NCI-H1694 (cell line): ENCODE measurements at regions not wholly inside any gene's neighbourhood (a gene's known extent, or its start where the extent isn't known, plus 50 kb on each side); places are given as distances from the start of the nearest gene placed in this dataset.

Source experiments
- DNase-seq: peaks from one replicate; lab custom pipeline; 2025; lab: John Stamatoyannopoulos, UW

DNA sequence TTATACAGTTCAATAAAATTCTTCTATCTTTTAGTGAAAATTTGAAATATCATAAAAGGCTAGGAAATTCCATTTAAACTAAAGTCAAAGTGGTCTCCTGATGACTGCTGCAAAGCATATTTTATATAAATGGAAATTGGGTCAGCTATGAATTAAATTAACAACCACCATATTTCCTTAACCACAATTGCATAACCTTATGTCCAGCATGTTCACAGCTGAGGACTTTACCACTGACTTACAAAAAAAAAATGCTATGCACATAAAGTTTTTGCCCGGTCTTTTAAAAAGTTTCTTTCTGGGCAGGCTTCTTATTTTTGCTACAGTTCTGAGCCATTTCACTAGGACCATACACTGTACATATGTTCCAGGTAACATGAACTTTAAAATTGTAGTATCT, 208.6 kb upstream of the RGMB start:
- DNase-seq: no peak

DNA sequence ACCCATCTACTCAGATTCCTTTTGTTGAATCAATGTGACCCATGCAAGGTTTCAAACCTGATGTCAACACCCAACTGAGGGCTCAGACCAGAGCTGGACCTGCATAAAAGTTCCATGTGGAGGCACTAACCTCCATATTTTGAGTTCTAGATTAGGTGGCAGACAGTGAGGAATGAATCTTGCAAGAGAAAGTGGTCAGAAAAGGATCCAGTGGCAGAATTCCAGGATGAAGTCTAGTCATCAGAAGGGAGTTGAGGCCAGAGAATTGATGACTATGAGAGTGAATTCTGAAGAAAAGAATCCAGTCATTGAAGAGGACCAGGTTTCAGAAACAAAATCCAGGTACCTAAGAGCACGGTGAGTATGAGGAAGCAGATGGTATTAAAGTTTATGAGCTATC, 205.1 kb upstream of the RGMB start:
- DNase-seq: no peak

DNA sequence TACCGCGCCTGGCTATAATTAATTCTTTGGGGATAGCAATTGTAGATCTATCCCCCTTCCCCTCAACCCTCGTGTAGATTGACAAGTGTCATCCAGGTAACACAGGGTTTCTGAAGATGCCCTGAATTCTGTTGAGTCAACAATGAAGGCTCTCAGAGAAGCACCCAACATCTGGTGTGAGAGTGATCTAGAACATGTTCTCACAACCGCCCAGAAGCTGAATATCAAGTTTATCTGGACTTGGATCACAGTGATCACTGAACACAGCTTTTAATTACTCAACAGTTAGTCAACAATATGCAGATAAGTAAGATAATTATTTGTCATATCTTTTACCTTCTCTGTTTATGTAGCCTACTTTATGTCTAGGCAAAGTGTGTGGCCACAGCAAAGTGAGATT, 204.2 kb upstream of the RGMB start:
- no peak for DNase-seq

DNA sequence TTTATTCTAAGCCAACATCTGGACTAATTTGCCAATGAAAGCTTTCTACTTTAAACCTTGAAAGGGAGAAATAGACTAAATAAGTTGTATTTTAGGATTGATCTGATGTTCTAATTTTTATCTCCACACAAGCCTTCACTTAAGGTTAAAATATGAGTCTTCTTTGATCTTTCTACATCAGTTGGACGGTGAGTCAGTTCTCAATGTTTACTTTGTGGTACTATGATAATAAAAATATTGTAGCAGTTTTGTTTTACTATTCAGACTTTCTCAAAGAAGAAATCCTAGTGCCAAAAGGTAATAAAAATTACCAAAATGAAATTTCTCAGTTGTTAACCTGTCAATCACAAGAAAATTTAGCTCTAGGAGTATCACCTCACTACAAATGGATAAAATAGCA, 203.5 kb upstream of the RGMB start:
- no peak for DNase-seq

DNA sequence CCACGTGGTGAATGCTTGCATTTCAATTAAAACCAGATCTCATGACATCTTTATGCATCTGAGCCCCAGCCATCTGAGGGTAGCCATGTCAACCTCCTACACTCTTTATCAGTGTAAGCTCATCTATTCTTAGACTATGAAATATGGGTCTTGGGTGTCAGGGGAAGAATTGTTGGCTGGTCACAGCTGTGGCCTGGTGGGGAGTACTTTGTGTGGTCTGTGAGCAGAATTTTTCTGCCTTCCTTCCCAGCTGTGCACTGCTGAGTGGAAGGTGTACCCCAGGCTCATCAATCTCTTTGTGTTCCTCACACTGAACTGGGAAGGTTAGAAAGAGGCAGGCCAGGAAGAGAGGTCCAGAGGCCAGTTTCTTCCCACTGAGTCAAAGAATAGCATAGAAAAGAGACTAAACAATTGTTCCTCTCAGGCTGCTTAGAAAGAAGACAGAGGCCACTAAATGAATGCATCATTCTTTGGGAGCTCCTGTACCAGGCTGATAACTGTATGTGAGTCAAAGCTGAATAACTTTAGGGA, 202.7 kb upstream of the RGMB start:
- DNase-seq: no peak

DNA sequence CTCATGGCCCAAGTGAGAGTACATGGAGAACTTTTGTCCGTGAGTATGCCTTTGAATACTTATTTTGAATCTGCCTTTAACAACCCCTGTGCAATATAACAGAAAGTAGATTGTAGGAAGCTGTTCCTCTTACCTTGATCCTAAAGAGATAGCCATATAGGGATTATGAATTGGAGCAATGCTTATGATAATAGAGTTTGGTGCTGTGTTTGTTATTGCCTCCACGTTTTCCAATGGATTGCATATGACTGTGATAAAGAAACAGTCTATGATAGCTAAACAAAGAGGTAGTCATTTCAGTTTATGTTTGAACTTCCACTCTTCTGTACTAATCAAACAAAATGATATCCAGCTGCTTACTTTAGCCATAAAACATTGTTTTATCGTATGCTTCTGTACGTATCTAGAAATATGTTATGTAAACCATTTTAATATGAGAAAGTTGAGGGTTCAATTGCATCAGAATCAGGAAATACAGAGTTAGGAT, 199.6 kb upstream of the RGMB start:
- DNase-seq: no peak

DNA sequence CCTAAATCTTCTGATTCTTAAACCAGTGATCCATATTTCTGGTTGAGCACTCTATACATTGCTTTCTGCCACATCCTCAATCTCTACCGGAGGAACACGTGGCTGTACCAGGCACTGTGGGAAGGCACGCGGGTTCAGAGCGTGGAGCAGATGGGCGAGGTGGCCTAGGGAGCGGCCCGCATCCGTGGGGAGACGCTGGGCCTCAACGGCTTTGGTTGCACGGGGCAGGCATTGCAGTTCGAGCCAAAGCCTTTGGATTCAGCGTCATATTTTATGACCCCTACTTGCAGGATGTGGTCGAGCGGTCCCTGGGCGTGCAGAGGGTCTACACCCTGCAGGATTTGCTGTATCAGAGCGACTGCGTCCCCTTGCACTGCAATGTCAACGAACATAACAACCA, 197.2 kb upstream of the RGMB start:
- no peak for DNase-seq

DNA sequence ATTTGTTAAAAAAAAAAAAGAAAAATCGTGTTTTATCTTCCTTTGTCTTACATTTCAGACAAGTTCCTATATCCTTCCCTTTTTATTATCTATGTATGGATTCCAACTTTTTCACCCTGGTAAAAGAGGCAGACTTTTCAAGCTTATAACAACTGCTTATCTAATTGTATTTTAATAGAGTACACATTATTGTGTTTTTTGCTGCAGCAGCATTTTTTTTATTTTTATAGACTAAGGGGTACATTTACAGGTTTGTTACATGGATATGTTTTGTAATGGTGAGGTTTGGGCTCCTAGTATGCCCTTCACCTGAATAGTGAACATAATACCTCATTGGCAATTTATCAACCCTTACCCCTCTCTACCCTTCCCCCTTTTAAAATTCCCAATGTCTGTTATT, 195.0 kb upstream of the RGMB start:
- no peak for DNase-seq

DNA sequence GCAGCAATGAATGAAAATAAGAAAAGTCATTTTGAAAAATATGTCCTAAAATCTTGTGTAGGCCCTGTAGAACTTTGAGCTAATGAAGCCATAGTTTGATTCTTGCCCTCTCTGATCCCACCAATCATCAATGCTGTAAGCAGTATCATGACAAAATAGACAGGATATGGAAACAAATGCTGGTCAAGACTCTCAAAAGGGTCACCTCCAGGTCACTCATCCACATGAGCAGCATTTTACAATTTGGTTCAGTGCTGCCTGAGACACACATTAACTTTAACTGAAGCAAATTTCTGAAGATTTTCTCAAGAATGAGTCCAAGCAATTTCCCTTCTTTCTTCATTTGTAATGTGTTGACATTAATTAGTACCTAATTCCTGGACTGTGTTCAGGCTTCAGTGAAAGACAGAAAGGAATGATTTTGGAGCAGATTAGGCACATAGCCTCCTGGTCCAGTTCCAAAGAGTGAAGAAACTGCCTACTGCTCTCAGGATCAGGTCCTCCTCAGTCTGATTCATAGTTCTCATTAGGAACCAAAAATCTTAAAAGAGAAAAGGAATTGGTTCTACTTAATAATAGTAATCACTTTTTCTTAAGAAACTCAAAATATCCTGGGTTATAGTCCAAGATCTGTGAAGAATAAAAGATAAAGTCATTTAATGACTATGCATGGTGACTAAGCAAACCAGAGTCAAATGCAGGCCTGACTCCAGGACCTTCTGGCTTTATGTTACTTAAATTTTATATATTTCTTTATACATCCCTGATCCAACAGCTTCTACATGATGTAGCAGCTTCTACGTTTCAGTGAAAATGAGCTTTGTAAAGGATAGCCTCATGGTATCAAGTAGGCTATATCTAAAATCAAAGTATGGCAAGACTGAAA, 192.1 kb upstream of the RGMB start:
- DNase-seq: no peak

DNA sequence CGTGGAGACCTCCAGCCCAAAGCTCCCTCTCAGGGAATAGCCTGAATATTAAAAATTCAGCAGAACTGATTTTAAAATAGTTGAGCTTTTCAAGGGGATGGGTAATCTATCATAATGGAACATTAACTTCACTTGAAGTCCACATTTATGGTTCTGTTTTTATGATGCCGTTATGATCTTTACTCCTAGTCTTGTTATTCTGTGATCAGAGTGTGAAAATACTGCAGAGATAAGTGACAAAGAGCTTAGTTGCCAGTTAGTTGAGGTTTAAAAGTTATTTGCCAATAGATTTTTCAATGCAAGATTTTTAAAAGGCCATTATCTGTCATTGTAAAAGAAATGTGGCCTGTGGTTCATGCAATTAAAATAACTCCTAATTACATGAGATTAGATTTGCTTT, 189.9 kb upstream of the RGMB start:
- no peak for DNase-seq

DNA sequence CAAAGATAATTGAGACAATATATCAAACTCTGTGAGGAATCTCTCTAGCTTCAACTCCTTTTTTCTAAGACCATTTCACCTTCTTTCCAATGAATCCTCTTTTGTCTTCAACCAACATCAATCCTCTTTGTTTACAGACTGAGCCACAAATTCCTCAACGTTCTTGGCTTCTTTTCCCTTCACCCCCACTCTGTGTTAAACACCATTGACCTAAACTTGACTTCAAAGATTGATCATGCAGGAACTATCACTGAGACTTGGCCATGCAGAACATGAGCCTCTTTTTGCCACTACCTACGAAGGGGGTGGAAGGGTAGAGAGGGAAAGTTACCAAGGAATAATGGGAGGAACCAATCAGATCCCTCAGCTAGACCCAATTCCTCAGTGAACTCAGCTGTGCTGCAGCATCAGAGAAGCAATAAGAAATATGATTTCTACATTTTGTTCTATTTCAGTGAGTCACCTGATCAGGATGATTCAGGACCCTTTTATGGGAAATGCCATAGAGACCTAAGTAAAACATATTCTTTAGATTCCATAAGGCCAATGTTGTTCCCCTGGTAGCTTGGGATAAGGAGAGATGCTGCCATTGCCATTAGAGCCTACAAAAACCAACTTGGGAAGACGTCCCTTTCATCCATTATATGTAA, 187.7 kb upstream of the RGMB start:
- DNase-seq: no peak

DNA sequence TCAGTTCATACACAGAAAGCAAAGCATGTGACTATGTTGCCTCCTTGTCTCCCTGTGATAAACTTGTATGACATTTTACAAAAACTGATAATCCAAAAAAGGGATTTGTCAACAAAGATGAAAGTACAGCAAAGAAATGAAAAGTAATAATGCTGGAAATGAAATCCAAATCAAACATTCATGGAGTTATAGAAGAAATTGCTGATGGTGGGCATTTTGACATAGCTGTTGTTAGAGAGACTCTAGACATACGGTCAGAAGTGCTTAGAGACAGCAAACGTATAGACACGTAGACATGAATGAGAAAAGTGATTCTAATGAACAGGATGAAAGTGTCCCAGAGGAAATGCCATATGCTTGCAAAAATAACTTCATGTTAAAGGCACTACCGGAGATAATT, 186.9 kb upstream of the RGMB start:
- DNase-seq: no peak

DNA sequence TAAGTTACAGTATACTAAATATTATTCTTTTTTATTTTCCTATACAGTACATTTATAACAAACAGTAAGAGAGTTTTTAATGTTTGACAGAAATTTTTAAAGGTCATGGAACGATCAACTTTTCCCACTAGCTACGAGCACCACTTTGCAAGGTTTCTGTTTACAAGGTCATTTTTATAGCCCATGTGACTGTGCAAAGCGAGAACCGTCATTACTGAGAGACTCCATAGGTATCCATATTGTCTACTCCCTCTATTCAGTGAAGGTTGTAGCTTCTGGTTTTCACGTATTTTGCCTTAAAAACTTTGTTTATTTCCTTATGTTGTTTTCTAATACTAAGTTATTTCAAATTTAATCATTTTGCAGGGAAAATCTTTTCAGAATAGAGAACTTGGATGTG, 186.3 kb upstream of the RGMB start:
- DNase-seq: no peak

DNA sequence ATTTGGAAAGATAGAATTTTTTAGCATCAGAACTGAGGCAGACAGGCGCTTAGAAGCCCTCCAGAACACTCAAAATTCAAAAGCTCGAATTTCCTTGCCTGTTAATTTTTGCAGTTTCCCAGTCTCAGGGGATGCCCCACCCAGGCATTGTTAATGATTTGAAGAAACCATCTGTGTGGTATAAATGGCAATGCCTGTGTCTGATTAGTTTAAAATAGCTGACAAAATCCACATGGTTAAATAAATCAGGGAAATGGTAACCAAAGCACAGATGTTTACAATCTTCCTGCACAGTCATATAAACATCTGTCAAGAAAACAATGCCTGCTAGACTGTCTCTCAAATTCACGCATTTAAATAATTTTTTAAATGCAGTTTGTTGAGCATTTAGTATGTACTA, 185.2 kb upstream of the RGMB start:
- no peak for DNase-seq

DNA sequence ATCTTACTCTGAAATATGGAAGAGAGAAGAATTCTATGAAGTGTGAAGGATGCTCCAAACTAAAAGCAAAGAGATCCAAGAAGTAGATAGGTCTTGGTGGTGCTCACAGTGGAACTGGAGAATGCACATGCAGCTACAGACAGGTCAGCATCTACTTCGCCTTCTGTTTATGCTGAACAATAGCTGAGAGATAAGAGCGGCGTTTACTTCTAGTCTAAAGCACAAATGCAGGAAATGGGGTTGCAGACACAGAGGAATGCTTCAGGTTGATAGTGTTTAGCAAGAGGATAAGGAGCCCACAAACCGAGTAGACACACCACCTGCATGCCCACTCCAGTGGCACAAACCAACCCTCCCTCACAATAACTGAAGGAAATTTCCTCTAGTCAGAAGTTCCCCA, 180.0 kb upstream of the RGMB start:
- DNase-seq: no peak

DNA sequence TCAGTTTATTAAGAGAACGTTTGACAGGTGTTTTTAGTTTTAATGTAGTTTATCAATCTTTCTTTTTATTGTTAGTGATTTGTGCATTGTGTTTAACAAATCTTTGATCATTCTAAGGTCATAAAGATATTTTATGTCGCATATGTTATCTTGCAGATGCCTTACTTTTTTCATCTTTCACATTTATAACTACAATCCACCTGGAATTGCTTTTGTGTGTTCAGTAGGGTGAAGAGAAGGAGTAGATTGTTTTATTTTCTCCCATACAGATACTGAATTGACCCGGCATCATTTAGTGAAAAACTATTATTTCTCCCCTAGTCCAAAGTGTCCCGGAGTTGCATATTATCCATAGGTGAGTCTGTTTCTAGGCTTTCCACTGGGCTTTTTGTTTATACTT, 179.4 kb upstream of the RGMB start:
- DNase-seq: no peak

DNA sequence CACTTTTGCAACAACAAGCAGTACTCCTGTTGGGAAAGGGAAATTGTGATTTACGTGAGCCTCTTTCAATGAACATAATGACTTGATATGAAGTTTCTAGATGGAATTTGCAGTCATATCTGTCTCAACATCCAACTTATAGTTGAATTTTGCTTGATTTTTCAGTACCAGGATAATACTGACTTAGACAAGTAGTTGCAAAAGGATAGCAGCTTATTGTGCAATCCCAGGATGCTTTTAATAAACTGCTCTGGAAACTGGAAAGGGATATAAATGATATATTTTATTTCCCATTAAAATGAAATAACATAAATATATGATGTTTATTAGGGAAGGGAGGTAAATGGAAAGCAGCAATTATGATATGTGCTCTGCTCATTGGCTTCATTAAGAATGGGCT, 174.4 kb upstream of the RGMB start:
- DNase-seq: no peak

DNA sequence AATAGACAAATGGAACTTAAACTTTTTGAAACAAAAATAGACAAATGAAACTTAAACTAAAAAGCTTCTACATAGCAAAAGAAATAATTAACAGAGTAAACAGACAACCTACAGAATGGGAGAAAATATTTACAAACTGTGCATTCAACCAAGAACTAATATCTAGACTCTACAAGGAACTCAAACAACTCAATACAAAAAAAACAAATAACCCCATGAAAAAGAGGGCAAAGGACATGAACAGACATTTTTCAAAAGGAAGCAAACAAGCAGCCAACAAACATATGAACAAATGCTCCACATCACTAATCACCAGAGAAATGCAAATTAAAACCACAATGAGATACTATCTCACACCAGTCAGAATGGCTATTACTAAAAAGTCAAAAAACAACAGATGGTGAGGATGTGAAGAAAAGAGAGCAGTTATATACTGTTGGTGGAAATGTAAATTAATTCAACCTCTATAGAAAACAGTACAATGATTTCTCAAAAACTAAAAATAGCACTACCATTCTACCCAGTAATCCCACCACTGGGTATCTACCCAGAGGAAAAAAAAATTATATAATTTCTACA, 170.8 kb upstream of the RGMB start:
- DNase-seq: no peak

DNA sequence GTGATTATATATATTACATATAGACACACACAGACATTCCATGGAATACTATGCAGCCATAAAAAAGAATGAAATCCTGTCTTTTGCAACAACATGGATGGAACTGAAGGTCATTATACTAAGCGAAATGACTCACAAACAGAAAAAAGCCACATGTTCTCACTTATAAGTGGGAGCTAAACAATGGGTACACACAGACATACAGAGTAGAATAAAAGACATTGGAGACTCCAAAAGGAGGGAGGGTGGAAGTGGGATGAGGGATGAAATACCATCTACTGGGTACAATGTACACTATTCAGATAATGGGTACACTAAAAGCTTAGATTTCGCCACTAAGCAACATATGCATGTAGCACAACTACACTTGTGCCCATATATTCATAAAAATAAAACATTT, 170.0 kb upstream of the RGMB start:
- no peak for DNase-seq

DNA sequence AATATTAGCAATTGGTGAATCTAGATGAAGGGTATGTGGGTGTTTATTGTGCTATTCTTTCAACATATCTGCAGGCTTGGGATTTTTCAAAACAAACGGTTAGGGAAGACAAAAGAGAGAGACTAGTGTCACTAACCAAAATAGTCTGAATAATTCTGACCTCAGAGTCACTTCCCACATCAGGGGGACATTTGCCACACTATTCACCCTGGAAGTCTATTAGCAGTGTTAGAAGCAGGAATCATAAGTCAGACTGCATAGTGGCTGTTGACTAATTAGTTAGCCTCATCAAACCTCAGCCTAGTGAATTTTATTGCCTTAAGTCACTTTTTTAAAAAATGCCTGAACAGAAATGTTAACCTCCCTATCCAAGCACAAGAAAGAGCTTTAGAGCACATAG, 169.2 kb upstream of the RGMB start:
- no peak for DNase-seq

DNA sequence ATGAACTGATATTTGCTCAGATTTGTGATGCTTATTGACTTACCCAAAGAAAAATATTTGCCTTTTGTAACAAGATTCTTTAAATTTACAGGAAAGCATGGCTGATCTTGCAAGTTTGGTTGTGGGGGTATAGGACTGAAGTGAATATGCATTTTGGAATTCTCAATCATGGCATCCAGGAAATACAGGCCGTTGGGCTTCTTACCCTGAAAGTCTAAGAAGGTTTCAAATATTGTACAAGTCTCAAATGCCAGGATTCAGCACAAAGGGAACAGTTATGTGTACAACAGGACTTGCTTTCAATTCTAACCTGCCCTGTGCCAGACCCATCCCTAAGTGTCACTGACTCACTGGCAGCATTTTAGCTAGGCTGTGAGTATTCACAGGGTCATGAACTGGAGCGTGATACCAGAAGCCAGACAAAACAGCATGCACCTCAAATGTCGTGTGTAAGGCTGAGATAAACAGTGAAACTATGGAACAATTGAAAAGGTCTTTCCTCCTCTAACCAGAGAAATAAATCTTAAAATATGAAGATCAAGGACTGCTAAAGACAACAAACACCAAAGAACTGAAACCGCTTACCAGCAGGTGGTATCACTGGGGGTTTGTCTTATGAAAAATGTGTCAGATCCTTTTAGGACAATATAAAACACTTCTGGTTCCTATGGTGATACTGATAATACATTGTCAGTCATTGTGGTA, 168.6 kb upstream of the RGMB start:
- DNase-seq: no peak

DNA sequence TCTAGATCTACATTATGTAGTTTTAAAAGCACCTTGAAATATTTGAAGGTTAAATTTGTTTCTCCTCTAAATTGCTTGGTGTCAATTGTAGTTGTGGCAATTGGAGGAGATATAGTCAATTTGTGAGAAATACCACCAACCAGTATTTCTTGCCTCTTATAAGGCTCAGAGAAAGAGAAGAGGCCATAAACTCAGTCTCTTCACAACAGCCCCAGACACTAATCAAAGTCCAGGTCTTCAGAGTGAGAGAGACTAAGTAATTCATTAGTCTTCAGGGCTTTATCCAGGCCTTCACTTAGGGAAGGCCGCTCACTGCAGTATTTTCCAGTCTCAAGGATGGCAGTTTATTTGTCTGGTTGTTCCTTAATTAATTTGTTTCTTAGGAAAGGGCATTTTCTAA, 168.0 kb upstream of the RGMB start:
- no peak for DNase-seq
